DMS114 treated with DMSO at 0.1 percent for 48 hours (cell line): ENCODE measurements at regions not wholly inside any gene's neighbourhood (a gene's known extent, or its start where the extent isn't known, plus 50 kb on each side); places are given as distances from the start of the nearest gene placed in this dataset.
"Not testable (repeated sequence)": the region's sequence is repeated elsewhere in the genome, so short reads cannot be mapped to it uniquely, and the experiment has no call there.

Source experiments
- DNase-seq: peaks from one replicate; lab custom pipeline; 2025; ENCODE audit not compliant: unreplicated experiment; lab: John Stamatoyannopoulos, UW

- no peak for DNase-seq
Observed at GRCh38 chr6:907928-908327, 215.0 kb upstream of the EXOC2 start.

GRCh38 chr6:906920-907319 lies 214.0 kb upstream of the EXOC2 start:
- DNase-seq = no peak

GRCh38 chr6:905556-905955 lies 212.6 kb upstream of the EXOC2 start:
- no peak for DNase-seq

GRCh38 chr6:904994-905393 lies 212.1 kb upstream of the EXOC2 start:
- DNase-seq = no peak

GRCh38 chr6:903761-904160 lies 210.8 kb upstream of the EXOC2 start:
- DNase-seq = no peak

GRCh38 chr6:901696-902460 lies 208.9 kb upstream of the EXOC2 start:
- DNase-seq = no peak

- DNase-seq = no peak
Observed at GRCh38 chr6:900716-901605, 208.0 kb upstream of the EXOC2 start.

GRCh38 chr6:897528-898207 lies 204.7 kb upstream of the EXOC2 start:
- no peak for DNase-seq

GRCh38 chr6:894274-894673 lies 201.3 kb upstream of the EXOC2 start:
- DNase-seq = no peak

- DNase-seq = no peak
Observed at GRCh38 chr6:890995-891394, 198.1 kb upstream of the EXOC2 start.

- no peak for DNase-seq
Observed at GRCh38 chr6:890201-890600, 197.3 kb upstream of the EXOC2 start.

- DNase-seq = no peak
Observed at GRCh38 chr6:887583-888235, 194.8 kb upstream of the EXOC2 start.

- not testable (repeated sequence) for DNase-seq
Observed at GRCh38 chr6:886116-886515, 193.2 kb upstream of the EXOC2 start.

- DNase-seq = no peak
Observed at GRCh38 chr6:885051-885590, 192.2 kb upstream of the EXOC2 start.

- DNase-seq = no peak
Observed at GRCh38 chr6:884570-884969, 191.6 kb upstream of the EXOC2 start.

GRCh38 chr6:882084-882598 lies 189.2 kb upstream of the EXOC2 start:
- no peak for DNase-seq

- DNase-seq = no peak
Observed at GRCh38 chr6:878179-878578, 185.2 kb upstream of the EXOC2 start.

- DNase-seq = no peak
Observed at GRCh38 chr6:875012-875411, 182.1 kb upstream of the EXOC2 start.

- no peak for DNase-seq
Observed at GRCh38 chr6:872570-873125, 179.7 kb upstream of the EXOC2 start.

GRCh38 chr6:871503-871902 lies 178.6 kb upstream of the EXOC2 start:
- no peak for DNase-seq
